BLaER1 (cell line): ENCODE measurements at regions not wholly inside any gene's neighbourhood (a gene's known extent, or its start where the extent isn't known, plus 50 kb on each side); places are given as distances from the start of the nearest gene placed in this dataset.
"Not testable (repeated sequence)": the region's sequence is repeated elsewhere in the genome, so short reads cannot be mapped to it uniquely, and the experiment has no call there.

Experiments
- H3K27ac ChIP-seq: shearing (Covaris generic); formaldehyde crosslinking; 2 replicates; pipeline ENCODE4 v1.8.1; 2022
- H3K27me3 ChIP-seq: shearing (Covaris generic); formaldehyde crosslinking; 2 replicates; pipeline ENCODE4 v1.8.1; 2022
- H3K36me3 ChIP-seq: shearing (Covaris generic); formaldehyde crosslinking; 2 replicates; pipeline ENCODE4 v1.8.1; 2022
- H3K4me1 ChIP-seq: shearing (Covaris generic); formaldehyde crosslinking; 2 replicates; pipeline ENCODE4 v1.8.1; 2022
- H3K4me2 ChIP-seq: shearing (Covaris generic); formaldehyde crosslinking; 2 replicates; pipeline ENCODE4 v1.8.1; 2022
- H3K4me3 ChIP-seq: shearing (Covaris generic); formaldehyde crosslinking; 2 replicates; pipeline ENCODE4 v1.8.1; 2022
- H3K9ac ChIP-seq: shearing (Covaris generic); formaldehyde crosslinking; 2 replicates; pipeline ENCODE4 v1.8.1; 2022
- H3K9me3 ChIP-seq: shearing (Covaris generic); formaldehyde crosslinking; 2 replicates; pipeline ENCODE4 v1.8.1; 2022
- H4K20me1 ChIP-seq: shearing (Covaris generic); formaldehyde crosslinking; 2 replicates; pipeline ENCODE4 v1.8.1; 2022
- Cebpa-rat ChIP-seq: shearing (Covaris generic); IDR thresholded peaks from 2 replicates; pipeline ENCODE4 v1.8.1; 2022

DNA sequence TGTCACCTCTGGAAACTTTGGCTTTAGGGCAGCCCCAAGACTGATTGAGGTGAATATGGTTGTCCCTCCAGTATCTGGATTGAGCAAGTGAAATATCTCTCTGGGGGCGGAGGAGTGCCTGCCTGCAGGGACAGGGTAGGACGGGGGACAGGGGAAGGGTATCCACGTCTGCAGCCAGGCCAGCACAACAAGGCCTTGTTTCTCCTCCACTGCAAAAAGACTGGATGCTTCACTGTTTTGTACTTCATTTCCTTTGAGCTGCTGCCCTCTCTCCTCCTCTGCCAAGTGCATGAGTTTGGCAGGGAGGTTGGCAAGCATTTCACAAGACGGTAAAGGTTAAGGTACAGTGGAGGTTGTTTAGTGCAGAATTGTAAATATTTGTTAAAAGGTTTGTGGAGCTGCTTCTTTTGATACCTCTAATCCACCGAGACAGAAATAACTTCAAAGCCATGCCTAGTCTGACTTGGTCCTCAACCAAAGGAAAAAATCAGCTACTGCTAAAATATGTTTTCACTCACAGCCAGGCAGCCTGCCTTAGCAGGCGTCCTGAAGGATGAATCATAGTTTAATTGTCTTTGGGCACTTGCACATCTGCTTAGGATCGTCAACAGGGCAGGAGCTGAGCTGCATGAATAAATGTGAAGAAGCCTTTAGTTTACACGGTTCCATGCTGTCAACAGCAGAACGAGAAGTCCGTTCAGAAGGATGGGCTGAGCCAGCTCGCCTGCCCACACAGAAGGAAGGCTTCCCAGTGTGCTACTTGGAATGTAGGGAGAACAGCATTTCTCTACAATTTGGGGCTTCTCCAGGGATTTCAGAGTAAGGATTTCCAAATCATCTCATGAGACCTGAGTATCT is 269.7 kb downstream of the TTC6 start:
- no peak for TF ChIP-seq Cebpa-rat
- Histone ChIP-seq H3K9me3 (no peaks in the 10 kb centered on the region), H3K4me2 (no peak overlapping the region), H3K27ac (no peak overlapping the region), H3K4me3 (no peak overlapping the region), H3K27me3 (no peaks in the 10 kb centered on the region), H3K36me3 (no peaks in the 10 kb centered on the region), H3K9ac (no peak overlapping the region), H4K20me1 (no peaks in the 10 kb centered on the region), H3K4me1 (no peaks in the 10 kb centered on the region)

- Histone ChIP-seq H3K27me3 (no peaks in the 10 kb centered on the region), H3K27ac (no peak overlapping the region), H3K9ac (no peak overlapping the region), H4K20me1 (no peaks in the 10 kb centered on the region), H3K9me3 (no peaks in the 10 kb centered on the region), H3K4me2 (no peak overlapping the region), H3K36me3 (no peaks in the 10 kb centered on the region), H3K4me3 (no peak overlapping the region), H3K4me1 (no peaks in the 10 kb centered on the region)
- no peak for TF ChIP-seq Cebpa-rat
These were observed 270.5 kb downstream of the TTC6 start for GRCh38 chr14:37865719-37866549.

DNA sequence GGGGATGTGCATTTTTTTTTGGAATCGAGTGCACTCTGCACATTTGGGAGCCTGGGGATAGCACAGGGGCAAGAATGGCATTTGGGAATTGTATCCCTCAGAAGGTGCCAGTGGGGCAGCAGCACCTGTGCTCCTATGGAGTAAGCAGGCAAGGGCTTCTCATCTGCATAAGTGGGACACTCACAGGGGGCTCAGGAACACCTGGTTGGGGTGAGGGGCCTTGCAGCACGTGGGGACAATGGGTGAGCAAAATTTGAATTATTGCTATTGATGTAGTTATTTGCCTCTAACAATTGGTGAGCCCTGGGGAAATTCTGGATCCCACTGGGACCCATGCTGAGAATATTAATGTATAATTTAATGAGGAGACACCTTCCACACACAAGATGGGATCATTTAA is 274.2 kb downstream of the TTC6 start:
- Histone ChIP-seq H3K4me1 (no peaks in the 10 kb centered on the region), H3K27ac (no peak overlapping the region), H3K36me3 (no peaks in the 10 kb centered on the region), H3K27me3 (no peaks in the 10 kb centered on the region), H3K4me2 (no peak overlapping the region), H3K9me3 (no peaks in the 10 kb centered on the region), H4K20me1 (no peaks in the 10 kb centered on the region), H3K9ac (no peak overlapping the region), H3K4me3 (no peak overlapping the region)
- TF ChIP-seq Cebpa-rat = no peak

GRCh38 chr14:37870170-37870569 is 274.7 kb downstream of the TTC6 start:
- no peaks in the 10 kb centered on the region for H3K4me1 ChIP-seq
- no peak overlapping the region for H3K27ac ChIP-seq
- no peak overlapping the region for H3K4me3 ChIP-seq
- no peaks in the 10 kb centered on the region for H4K20me1 ChIP-seq
- H3K9ac ChIP-seq = no peak overlapping the region
- no peak overlapping the region for H3K4me2 ChIP-seq
- H3K36me3 ChIP-seq = no peaks in the 10 kb centered on the region
- H3K27me3 ChIP-seq = no peaks in the 10 kb centered on the region
- H3K9me3 ChIP-seq = no peaks in the 10 kb centered on the region
- no peak for TF ChIP-seq Cebpa-rat

DNA sequence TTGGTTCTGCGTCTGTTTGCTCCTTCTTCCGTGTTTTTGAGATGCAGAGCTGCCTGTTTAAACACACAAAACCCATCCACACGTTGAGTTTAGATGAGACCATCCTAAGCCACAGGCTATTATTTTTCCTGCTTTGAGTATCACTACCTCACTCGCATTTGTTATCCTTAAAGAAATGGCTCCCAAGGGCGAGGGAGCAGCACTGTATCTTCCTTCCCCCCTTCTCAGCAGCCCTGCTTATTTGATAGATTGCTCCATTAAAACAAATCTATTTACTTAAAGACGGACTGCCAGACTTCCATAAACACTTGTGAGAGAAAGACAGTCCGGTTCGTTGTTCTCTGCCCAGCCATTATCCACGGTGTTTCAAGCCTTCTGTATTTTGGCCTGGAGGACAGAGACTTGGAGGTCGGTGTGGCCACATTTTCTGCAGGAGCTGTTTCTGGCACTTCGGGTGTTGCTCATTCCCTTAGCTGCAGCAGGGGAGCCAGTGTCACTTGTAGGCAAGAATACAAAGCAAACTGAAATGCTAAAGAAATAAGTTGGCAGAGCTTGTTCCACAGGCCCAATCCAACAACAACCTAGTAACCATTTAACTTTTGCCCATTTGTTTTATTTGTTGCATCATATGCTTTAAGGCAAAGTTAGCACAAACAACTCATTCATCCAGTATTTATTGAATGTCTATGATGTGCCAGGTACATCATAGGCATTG is 275.4 kb downstream of the TTC6 start:
- Histone ChIP-seq H3K27ac (no peak overlapping the region), H3K9ac (no peak overlapping the region), H3K4me2 (no peak overlapping the region), H3K9me3 (no peaks in the 10 kb centered on the region), H4K20me1 (no peaks in the 10 kb centered on the region), H3K27me3 (no peaks in the 10 kb centered on the region), H3K4me3 (no peak overlapping the region), H3K4me1 (no peaks in the 10 kb centered on the region), H3K36me3 (no peaks in the 10 kb centered on the region)
- no peak for TF ChIP-seq Cebpa-rat

DNA sequence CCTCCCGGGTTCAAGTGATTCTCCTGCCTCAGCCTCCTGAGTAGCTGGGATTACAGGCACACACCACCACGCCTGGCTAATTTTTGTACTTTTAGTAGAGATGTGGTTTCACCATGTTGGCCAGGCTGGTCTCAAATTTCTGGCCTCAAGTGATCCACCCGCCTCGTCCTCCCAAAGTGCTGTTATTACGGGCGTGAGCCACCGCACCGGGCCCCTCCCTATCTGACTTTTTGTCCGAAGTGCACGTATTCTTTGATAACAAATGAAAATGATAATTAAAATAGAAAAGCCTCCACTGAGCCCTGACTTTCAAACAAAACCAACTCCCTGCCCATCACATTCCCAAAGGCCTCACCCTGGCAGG is 278.6 kb downstream of the TTC6 start:
- not testable (repeated sequence) for H3K27me3 ChIP-seq, H3K4me2 ChIP-seq, H3K27ac ChIP-seq

DNA sequence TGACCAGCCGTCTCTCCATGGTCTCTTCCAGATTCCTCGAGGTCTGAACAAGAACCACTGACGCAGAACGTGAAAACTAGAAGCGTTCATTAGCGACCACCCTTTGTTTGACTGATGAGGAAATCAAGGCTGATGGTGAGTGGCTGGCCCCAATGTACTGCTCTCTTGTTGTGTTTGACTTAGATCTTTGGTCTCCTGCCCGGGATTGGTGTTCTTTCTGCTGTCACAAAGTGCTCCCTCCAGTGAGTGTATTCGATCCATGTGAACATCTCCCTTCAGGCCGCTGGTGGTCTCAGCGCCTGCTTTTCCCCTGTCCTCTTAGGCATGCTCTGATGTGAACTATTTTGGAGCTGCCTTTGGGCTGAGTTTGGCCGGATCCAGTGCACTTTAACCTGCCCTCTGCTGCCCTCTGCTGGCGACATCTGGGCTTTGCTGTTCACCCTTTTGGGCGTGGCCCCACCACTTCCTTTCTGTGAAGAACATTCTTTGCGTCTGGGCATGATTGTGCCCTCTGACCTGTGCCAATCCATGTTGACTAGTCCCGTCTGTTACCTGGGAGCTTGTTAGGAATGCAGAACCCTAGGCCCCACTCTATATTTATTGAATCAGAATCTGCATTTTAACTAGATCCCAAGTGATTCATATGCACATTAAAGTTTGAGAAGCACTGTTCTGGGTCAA is 279.1 kb downstream of the TTC6 start:
- H3K4me2 ChIP-seq = no peak overlapping the region
- no peak for TF ChIP-seq Cebpa-rat

More for the DNA sequence above, 278.6 kb downstream of the TTC6 start:
- not testable (repeated sequence) for H3K9me3 ChIP-seq, H3K36me3 ChIP-seq, H4K20me1 ChIP-seq, H3K4me1 ChIP-seq, H3K9ac ChIP-seq, H3K4me3 ChIP-seq

GRCh38 chr14:37888234-37888633 is 292.8 kb downstream of the TTC6 start:
- Histone ChIP-seq H3K4me1 (no peaks in the 10 kb centered on the region), H3K9ac (no peak overlapping the region), H4K20me1 (no peaks in the 10 kb centered on the region), H3K36me3 (no peaks in the 10 kb centered on the region), H3K4me2 (no peak overlapping the region), H3K9me3 (peaks cover 12% of the 10 kb centered on the region; the same call in 1 of the 2 replicates), H3K4me3 (no peak overlapping the region), H3K27me3 (no peaks in the 10 kb centered on the region), H3K27ac (no peak overlapping the region)
- no peak for TF ChIP-seq Cebpa-rat

More for the DNA sequence above, 279.1 kb downstream of the TTC6 start:
- no peaks in the 10 kb centered on the region for H4K20me1 ChIP-seq
- H3K27ac ChIP-seq = no peak overlapping the region
- H3K4me3 ChIP-seq = no peak overlapping the region
- H3K4me1 ChIP-seq = peaks cover 5% of the 10 kb centered on the region; the same call in 1 of the 2 replicates
- no peaks in the 10 kb centered on the region for H3K27me3 ChIP-seq
- no peaks in the 10 kb centered on the region for H3K9me3 ChIP-seq
- no peaks in the 10 kb centered on the region for H3K36me3 ChIP-seq
- H3K9ac ChIP-seq = no peak overlapping the region

DNA sequence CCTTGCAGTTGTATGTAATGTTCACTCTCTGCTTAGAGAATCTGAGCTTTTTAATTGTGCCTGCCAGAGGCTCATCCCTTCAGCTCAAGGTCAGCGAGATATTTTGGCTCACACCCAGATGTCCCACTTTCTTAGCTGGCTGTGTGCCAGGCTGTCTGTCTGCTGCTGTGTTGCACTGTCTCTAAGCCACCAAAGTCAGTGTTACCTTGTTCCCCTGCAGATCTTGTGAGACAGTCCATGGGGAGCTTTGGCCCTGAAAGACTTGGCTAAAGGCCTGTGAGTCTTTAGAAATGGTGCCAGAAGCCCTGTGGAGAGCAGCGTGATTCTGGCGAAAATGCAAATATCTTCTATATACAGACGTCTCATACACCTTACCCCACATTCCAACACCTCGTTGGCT is 293.7 kb downstream of the TTC6 start:
- H3K4me1 ChIP-seq = no peaks in the 10 kb centered on the region
- H3K4me3 ChIP-seq = no peak overlapping the region
- TF ChIP-seq Cebpa-rat = no peak
- peaks cover 12% of the 10 kb centered on the region; the same call in 1 of the 2 replicates for H3K9me3 ChIP-seq
- H3K4me2 ChIP-seq = no peak overlapping the region
- H3K36me3 ChIP-seq = no peaks in the 10 kb centered on the region
- H3K27ac ChIP-seq = no peak overlapping the region
- H4K20me1 ChIP-seq = no peaks in the 10 kb centered on the region
- H3K9ac ChIP-seq = no peak overlapping the region
- no peaks in the 10 kb centered on the region for H3K27me3 ChIP-seq
